KMS-11 (cell line): ENCODE measurements at regions not wholly inside any gene's neighbourhood (a gene's known extent, or its start where the extent isn't known, plus 50 kb on each side); places are given as distances from the start of the nearest gene placed in this dataset.

ENCODE experiments used
- H2AFZ ChIP-seq: fragments of 200-600 bp; sonication (generic); 2 replicates; pipeline ENCODE4 v1.6.1; 2016; ENCODE audit warnings: antibody characterized with exemption, mixed run types, low read depth
- H3K27ac ChIP-seq: fragments of 200-600 bp; sonication (generic); 2 replicates; pipeline ENCODE4 v1.6.1; 2016; ENCODE audit warnings: mild to moderate bottlenecking, mixed run types
- H3K27me3 ChIP-seq: fragments of 200-600 bp; sonication (generic); 2 replicates; pipeline ENCODE4 v1.6.1; 2017; ENCODE audit warnings: mild to moderate bottlenecking, low read depth, mixed run types, moderate library complexity; ENCODE audit not compliant: insufficient read depth
- H3K36me3 ChIP-seq: fragments of 200-600 bp; sonication (generic); 2 replicates; pipeline ENCODE4 v1.6.1; 2017; ENCODE audit warnings: mild to moderate bottlenecking, mixed run types; ENCODE audit not compliant: insufficient read depth
- H3K4me1 ChIP-seq: fragments of 200-600 bp; sonication (generic); 2 replicates; pipeline ENCODE4 v1.6.1; 2016; ENCODE audit warnings: mild to moderate bottlenecking, low read depth, mixed run types; ENCODE audit not compliant: poor library complexity, severe bottlenecking
- H3K4me2 ChIP-seq: fragments of 200-600 bp; sonication (generic); 2 replicates; pipeline ENCODE4 v1.7.0; 2016; ENCODE audit warnings: mild to moderate bottlenecking, mixed run types
- H3K4me3 ChIP-seq: fragments of 200-600 bp; sonication (generic); IDR thresholded peaks from 2 replicates; pipeline ENCODE4 v1.6.1; 2017; ENCODE audit warnings: low read depth, low read length, mixed read lengths; ENCODE audit not compliant: insufficient read depth
- H3K79me2 ChIP-seq: fragments of 200-600 bp; sonication (generic); 2 replicates; pipeline ENCODE4 v1.6.1; 2016; ENCODE audit warnings: low read depth, mixed run types; ENCODE audit not compliant: insufficient read depth
- H3K9ac ChIP-seq: fragments of 200-600 bp; sonication (generic); 2 replicates; pipeline ENCODE4 v1.6.1; 2016; ENCODE audit warnings: mild to moderate bottlenecking, mixed run types
- H4K20me1 ChIP-seq: fragments of 200-600 bp; sonication (generic); 2 replicates; pipeline ENCODE4 v1.6.1; 2016; ENCODE audit warnings: mild to moderate bottlenecking, mixed run types; ENCODE audit not compliant: insufficient read depth
- TF ChIP-seq, protein P1 (sequence below): fragments of 200-600 bp; sonication (generic); conservative IDR thresholded peaks from 2 replicates; pipeline ENCODE4 v1.6.1; 2017; ENCODE audit warnings: low read depth, mild to moderate bottlenecking, antibody characterized with exemption, low read length, moderate library complexity, mixed read lengths

DNA sequence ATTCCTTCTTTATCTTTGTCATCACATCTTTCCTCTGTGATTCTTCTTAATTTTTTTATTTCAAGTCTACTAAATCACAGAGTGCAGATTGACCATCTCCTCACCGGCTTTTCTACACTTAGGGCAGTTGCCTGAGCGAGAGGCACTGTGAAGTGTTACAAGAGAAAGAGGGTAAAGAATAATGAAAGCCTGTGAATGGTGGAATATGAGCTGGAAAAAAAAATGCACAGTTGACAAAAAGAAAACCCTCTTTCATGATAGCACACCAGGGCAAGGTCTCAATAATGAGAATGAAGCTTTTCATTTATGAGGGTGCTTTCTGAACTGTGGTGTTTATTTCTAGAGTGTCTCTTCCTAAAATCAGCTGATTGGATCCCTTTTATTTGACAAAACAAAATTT lies 106.2 kb upstream of the PDE3A start:
- no peak overlapping the region for H3K4me3 ChIP-seq
- no peak overlapping the region for H2AFZ ChIP-seq
- H3K79me2 ChIP-seq, result no peaks in the 10 kb centered on the region
- H3K9ac ChIP-seq, result no peak overlapping the region
- no peak overlapping the region for H3K4me2 ChIP-seq
- H3K27me3 ChIP-seq, result no peaks in the 10 kb centered on the region
- no peaks in the 10 kb centered on the region for H3K36me3 ChIP-seq
- H3K4me1 ChIP-seq, result no peaks in the 10 kb centered on the region
- no peak overlapping the region for H3K27ac ChIP-seq
- TF ChIP-seq, protein P1, sequence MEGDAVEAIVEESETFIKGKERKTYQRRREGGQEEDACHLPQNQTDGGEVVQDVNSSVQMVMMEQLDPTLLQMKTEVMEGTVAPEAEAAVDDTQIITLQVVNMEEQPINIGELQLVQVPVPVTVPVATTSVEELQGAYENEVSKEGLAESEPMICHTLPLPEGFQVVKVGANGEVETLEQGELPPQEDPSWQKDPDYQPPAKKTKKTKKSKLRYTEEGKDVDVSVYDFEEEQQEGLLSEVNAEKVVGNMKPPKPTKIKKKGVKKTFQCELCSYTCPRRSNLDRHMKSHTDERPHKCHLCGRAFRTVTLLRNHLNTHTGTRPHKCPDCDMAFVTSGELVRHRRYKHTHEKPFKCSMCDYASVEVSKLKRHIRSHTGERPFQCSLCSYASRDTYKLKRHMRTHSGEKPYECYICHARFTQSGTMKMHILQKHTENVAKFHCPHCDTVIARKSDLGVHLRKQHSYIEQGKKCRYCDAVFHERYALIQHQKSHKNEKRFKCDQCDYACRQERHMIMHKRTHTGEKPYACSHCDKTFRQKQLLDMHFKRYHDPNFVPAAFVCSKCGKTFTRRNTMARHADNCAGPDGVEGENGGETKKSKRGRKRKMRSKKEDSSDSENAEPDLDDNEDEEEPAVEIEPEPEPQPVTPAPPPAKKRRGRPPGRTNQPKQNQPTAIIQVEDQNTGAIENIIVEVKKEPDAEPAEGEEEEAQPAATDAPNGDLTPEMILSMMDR, result no peak
- no peaks in the 10 kb centered on the region for H4K20me1 ChIP-seq

DNA sequence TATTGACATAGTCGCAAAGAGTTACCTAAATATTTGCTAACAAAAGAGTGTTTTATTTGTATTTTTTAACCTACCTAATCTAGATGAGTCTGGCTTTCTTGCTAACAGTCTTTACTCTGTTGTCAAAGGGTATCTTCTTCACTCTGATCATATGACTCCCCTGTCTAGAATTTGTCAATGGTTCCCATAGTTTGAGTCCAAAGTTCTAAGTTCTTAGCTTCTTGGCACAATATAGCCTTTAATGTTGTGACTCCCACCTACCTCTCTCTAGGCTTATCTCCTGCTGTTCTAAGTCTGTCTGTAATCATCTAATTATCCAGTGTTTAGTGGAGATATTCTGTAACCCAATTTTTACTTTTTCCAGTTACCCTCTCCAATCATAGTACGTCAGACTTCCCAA lies 104.3 kb upstream of the PDE3A start:
- Histone ChIP-seq H3K4me2 (no peak overlapping the region), H3K36me3 (no peaks in the 10 kb centered on the region), H2AFZ (no peak overlapping the region), H3K9ac (no peak overlapping the region), H3K27me3 (no peaks in the 10 kb centered on the region), H3K27ac (no peak overlapping the region), H3K4me3 (no peak overlapping the region), H4K20me1 (no peaks in the 10 kb centered on the region), H3K4me1 (no peaks in the 10 kb centered on the region), H3K79me2 (no peaks in the 10 kb centered on the region)
- TF ChIP-seq, protein P1, result no peak

DNA sequence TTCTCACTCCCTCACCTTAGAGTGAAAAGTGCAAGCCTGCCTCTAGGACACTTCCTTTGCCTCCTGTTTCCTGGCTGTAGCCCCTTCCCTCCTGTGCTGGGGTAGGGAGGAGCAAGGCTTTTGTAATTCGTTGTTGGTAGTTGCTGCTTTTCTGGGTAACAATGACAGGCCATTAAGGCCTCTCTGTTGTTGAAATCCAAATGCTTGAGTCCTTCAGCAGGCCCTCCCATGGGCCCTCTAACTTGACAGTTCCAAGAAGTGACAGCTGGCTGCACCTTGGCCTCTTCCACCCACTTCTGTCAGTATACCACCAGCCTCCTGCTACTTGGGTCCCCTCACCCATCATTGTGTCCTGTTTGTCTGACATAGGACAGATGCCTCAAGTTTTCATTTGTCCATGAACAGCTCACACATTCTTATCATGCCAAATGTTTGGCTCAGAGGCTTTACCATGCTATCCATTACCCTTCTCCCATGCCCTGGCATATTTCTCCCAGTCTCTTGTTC lies 103.7 kb upstream of the PDE3A start:
- no peaks in the 10 kb centered on the region for H3K36me3 ChIP-seq
- H3K9ac ChIP-seq, result no peak overlapping the region
- no peak overlapping the region for H3K4me2 ChIP-seq
- H3K27ac ChIP-seq, result no peak overlapping the region
- no peaks in the 10 kb centered on the region for H3K4me1 ChIP-seq
- no peaks in the 10 kb centered on the region for H4K20me1 ChIP-seq
- H2AFZ ChIP-seq, result no peak overlapping the region
- TF ChIP-seq, protein P1, result no peak
- no peak overlapping the region for H3K4me3 ChIP-seq
- no peaks in the 10 kb centered on the region for H3K79me2 ChIP-seq
- no peaks in the 10 kb centered on the region for H3K27me3 ChIP-seq

DNA sequence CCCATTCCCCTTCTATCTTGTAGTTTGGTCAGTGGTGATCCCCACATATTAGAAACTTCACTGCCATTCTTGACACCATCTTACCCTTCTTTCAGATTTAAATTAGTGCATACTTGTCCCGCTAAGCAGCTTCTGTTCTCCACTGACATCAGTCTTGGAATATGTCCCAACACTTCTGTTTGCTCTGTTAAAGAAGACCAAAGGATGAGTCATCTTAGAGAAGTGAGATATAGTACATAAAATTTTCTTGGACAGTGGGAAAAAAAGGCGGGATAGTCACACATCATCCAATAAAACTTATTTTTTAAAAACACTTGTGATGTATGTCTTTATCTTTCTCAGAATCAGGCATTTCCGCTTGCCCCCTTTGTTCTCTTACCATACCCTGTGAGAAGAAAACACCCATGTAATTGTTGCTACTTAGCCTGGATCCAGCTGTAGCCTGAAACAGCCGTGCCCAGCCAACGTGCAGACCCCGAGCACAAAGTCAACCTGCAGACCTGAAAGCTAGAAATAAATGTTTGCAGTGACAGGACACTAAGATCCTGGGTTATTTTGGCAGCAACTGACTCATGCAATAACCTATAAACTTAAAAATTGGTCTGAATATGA lies 100.1 kb upstream of the PDE3A start:
- H2AFZ ChIP-seq, result no peak overlapping the region
- TF ChIP-seq, protein P1, result no peak
- no peaks in the 10 kb centered on the region for H4K20me1 ChIP-seq
- no peaks in the 10 kb centered on the region for H3K27me3 ChIP-seq
- no peak overlapping the region for H3K4me2 ChIP-seq
- no peak overlapping the region for H3K4me3 ChIP-seq
- H3K79me2 ChIP-seq, result no peaks in the 10 kb centered on the region
- no peak overlapping the region for H3K27ac ChIP-seq
- no peaks in the 10 kb centered on the region for H3K4me1 ChIP-seq
- no peak overlapping the region for H3K9ac ChIP-seq
- no peaks in the 10 kb centered on the region for H3K36me3 ChIP-seq
